Brain microvascular endothelial cell (primary cell): ENCODE measurements at regions not wholly inside any gene's neighbourhood (a gene's known extent, or its start where the extent isn't known, plus 50 kb on each side); places are given as distances from the start of the nearest gene placed in this dataset.
"Not testable (repeated sequence)": the region's sequence is repeated elsewhere in the genome, so short reads cannot be mapped to it uniquely, and the experiment has no call there.

ENCODE experiments used
- DNase-seq: peaks from one replicate; pipeline ENCODE4 v3.0.0-alpha.2; 2020
- H3K27ac ChIP-seq: fragments of 250-450 bp; sonication (Bioruptor Pico); 2 replicates; pipeline ENCODE4 v1.5.1; 2020; ENCODE audit warnings: mild to moderate bottlenecking, moderate library complexity
- H3K27me3 ChIP-seq: fragments of 250-450 bp; sonication (Bioruptor Pico); replicated peaks from 2 replicates; pipeline ENCODE4 v1.5.1; 2020; ENCODE audit warnings: mild to moderate bottlenecking
- H3K36me3 ChIP-seq: fragments of 250-450 bp; sonication (Bioruptor Pico); replicated peaks from 2 replicates; pipeline ENCODE4 v1.5.1; 2020; ENCODE audit warnings: mild to moderate bottlenecking
- H3K4me3 ChIP-seq: 2 replicates; pipeline ENCODE4 v1.5.1; 2011; ENCODE audit warnings: low read depth, mild to moderate bottlenecking, control low read depth, low read length, moderate library complexity
- CTCF ChIP-seq: IDR thresholded peaks from 2 replicates; pipeline ENCODE4 v1.5.1; 2011; ENCODE audit warnings: low read depth, mild to moderate bottlenecking, moderate library complexity, low read length, control low read depth, inconsistent platforms; ENCODE audit errors: missing control alignments
- in situ Hi-C: cut with HindIII; loops from 2 replicates; pipeline ENCODE4 v1.10.0; 2017; ENCODE audit warnings: low sequenced_read_pairs, low pct_ligation_motif_present

- Histone ChIP-seq H3K36me3 (no peaks in the 10 kb centered on the region), H3K27me3 (no peaks in the 10 kb centered on the region), H3K4me3 (no peak overlapping the region), H3K27ac (no peak overlapping the region)
- no peak for TF ChIP-seq CTCF
- no peak for DNase-seq
- in situ Hi-C loops: no loop called here
Observed at GRCh38 chr1:176323472-176323871, 116.4 kb upstream of the COP1 start.

GRCh38 chr1:176315519-176316220 lies 108.6 kb upstream of the COP1 start:
- Histone ChIP-seq H3K27me3 (no peaks in the 10 kb centered on the region), H3K36me3 (no peaks in the 10 kb centered on the region), H3K27ac (no peak overlapping the region), H3K4me3 (no peak overlapping the region)
- DNase-seq: no peak
- no peak for TF ChIP-seq CTCF
- in situ Hi-C loops: no loop called here

GRCh38 chr1:176296602-176297001 lies 89.5 kb upstream of the COP1 start:
- DNase-seq, H3K27ac ChIP-seq, H3K27me3 ChIP-seq, H3K36me3 ChIP-seq, H3K4me3 ChIP-seq, in situ Hi-C loops: not testable (repeated sequence)

GRCh38 chr1:176285996-176286395 lies 78.9 kb upstream of the COP1 start:
- H3K27me3 ChIP-seq: no peaks in the 10 kb centered on the region
- no peak overlapping the region for H3K27ac ChIP-seq
- in situ Hi-C loops: no loop called here
- H3K36me3 ChIP-seq: no peaks in the 10 kb centered on the region
- TF ChIP-seq CTCF: no peak
- H3K4me3 ChIP-seq: no peak overlapping the region
- DNase-seq: no peak

- H3K36me3 ChIP-seq: no peaks in the 10 kb centered on the region
- no peak overlapping the region for H3K27ac ChIP-seq
Observed at GRCh38 chr1:176271572-176271971, 64.5 kb upstream of the COP1 start.

More at GRCh38 chr1:176271572-176271971, 64.5 kb upstream of the COP1 start:
- no peak for TF ChIP-seq CTCF
- no peak for DNase-seq
- in situ Hi-C loops: no loop called here
- Histone ChIP-seq H3K4me3 (no peak overlapping the region), H3K27me3 (no peaks in the 10 kb centered on the region)
